HG03575 (cell line): ENCODE measurements at regions not wholly inside any gene's neighbourhood (a gene's known extent, or its start where the extent isn't known, plus 50 kb on each side); places are given as distances from the start of the nearest gene placed in this dataset.

Experiments
- ATAC-seq: cut with Tn5 transposase; IDR thresholded peaks from one replicate; pipeline ENCODE4 v1.9.1; 2021; ENCODE audit not compliant: unreplicated experiment, insufficient number of reproducible peaks, low FRiP score; ENCODE audit errors: extremely low read depth

GRCh38 chr6:165034271-165034741, 275.1 kb downstream of the C6orf118 start:
- ATAC-seq: no peak

- no peak for ATAC-seq
Observed at GRCh38 chr6:165031502-165031901, 277.9 kb downstream of the C6orf118 start.

GRCh38 chr6:165025040-165025439, 284.4 kb downstream of the C6orf118 start:
- no peak for ATAC-seq

- no peak for ATAC-seq
Observed at GRCh38 chr6:165019681-165020080, 289.7 kb downstream of the C6orf118 start.

GRCh38 chr6:165015676-165016075, 293.7 kb downstream of the C6orf118 start:
- ATAC-seq: no peak

GRCh38 chr6:165013701-165014100, 295.7 kb downstream of the C6orf118 start:
- no peak for ATAC-seq

GRCh38 chr6:165012183-165012582, 297.2 kb downstream of the C6orf118 start:
- no peak for ATAC-seq

GRCh38 chr6:165010556-165011535, 298.6 kb downstream of the C6orf118 start:
- no peak for ATAC-seq

GRCh38 chr6:165008971-165009370, 300.4 kb downstream of the C6orf118 start:
- no peak for ATAC-seq

- ATAC-seq: no peak
Observed at GRCh38 chr6:165002866-165003265, 306.5 kb downstream of the C6orf118 start.

GRCh38 chr6:165002358-165002757, 307.0 kb downstream of the C6orf118 start:
- no peak for ATAC-seq

GRCh38 chr6:165001502-165002157, 307.8 kb downstream of the C6orf118 start:
- ATAC-seq: no peak

GRCh38 chr6:164998297-164998696, 311.1 kb downstream of the C6orf118 start:
- no peak for ATAC-seq

- no peak for ATAC-seq
Observed at GRCh38 chr6:164996838-164997237, 312.6 kb downstream of the C6orf118 start.

- no peak for ATAC-seq
Observed at GRCh38 chr6:164991573-164991972, 317.8 kb downstream of the C6orf118 start.

GRCh38 chr6:164990901-164991300, 318.5 kb downstream of the C6orf118 start:
- ATAC-seq: no peak

- ATAC-seq: no peak
Observed at GRCh38 chr6:164982389-164982788, 327.0 kb downstream of the C6orf118 start.

GRCh38 chr6:164967102-164967501, 342.3 kb downstream of the C6orf118 start:
- no peak for ATAC-seq

- ATAC-seq: no peak
Observed at GRCh38 chr6:164962805-164963204, 346.6 kb downstream of the C6orf118 start.

- ATAC-seq: no peak
Observed at GRCh38 chr6:164947164-164947563, 362.2 kb downstream of the C6orf118 start.
